ENCODE measurements at regions not wholly inside any gene's neighbourhood (a gene's known extent, or its start where the extent isn't known, plus 50 kb on each side); places are given as distances from the start of the nearest gene placed in this dataset.

DNA sequence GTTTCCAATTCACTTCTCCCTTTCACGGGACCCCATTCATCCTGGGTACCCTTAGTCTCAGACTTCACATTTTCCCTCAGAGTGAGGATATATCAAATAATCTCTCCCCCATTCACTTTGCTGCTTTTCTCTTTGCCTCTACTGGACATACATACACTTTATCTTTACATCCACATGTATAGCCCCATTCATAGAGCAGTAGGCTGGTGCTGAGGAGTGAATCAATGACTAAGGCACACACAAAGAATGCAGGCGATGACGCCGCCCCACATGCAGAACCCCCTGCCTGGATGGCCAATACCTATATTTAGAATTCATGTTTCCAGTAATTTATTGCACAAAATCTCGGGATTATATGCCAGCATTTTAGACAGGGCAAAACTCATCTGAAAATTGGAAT is 554.3 kb upstream of the TENM3 start:
- no peak for DNase-seq

DNA sequence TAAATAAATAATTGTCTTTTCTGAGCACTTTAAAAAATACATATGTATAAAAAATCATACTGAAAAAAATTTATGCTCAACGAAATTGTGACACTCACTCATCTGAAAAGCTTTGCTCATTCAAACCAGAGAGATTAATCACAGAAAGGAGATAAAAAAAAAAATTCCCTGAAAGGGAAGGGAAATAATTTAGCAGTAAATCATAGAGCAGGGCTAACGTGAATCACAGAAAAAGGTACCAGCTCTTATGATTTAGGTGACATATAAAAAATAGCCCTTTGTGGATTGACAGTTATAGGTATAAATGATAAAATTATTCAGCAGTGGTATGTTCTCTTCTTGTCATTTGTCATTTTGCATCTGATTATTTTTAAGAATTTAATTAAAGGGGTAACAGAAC is 552.7 kb upstream of the TENM3 start:
- no peak for DNase-seq

DNA sequence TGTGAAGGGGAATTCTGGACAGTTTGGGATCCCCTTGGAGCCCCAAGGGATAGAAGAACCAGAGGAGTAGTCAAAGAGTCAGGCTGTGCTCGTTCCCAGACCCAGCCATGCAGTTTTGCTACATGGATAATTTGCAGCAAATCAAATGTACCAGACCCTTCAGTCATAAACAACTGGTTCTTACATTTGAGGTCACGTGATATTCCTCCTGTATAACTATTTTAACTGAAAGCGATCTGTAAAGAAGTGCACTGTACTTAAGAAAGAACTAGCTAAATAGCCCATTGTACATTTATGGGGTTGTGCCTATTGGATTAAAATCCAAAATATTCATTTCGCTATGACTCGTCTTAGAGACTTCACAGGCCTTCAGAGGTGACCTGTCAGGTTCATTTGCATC is 550.2 kb upstream of the TENM3 start:
- DNase-seq, result no peak

DNA sequence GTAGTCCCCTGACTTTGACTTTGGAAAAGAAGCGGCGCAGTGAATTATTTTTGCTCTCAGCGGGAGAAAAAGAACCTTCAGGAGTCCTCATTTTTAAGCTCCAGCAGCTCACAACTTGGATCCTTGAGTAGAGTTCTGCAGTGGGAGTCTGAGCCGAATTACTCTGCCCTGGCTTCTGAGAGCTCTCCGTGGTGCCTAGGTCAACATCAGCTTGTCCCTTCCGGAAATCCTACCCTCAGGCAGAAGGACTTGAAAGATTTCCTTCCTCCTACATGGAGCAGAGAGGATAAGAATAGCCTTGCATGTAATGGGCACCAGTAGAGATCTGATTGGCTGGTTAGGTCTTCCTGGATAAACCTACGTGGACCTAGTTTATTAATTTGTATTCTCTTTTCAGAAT is 549.7 kb upstream of the TENM3 start:
- DNase-seq, result no peak

GRCh38 chr4:181698221-181698620 is 545.0 kb upstream of the TENM3 start:
- DNase-seq, result no peak

GRCh38 chr4:181701214-181701613 is 542.0 kb upstream of the TENM3 start:
- no peak for DNase-seq

DNA sequence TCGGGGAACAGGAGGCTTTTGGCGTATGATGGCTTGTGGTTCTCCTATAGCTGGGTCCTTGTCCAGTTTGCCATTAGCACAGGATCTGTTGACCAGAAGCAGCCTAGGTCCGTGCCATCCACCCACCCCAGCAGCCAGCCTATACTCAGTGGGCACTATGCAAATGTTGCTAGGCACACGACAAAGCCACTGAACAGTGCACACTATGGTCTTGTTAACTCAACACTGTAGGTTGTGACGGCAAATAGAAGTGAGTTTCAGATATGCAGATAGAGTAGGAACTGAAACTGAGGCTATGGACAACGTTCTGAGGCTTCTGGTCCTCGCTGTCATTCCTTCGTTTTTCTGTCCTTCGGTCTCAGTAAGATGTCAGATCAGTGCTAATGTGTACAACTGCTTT is 541.3 kb upstream of the TENM3 start:
- DNase-seq, result no peak

- no peak for DNase-seq
Observed at GRCh38 chr4:181702864-181703495, 540.2 kb upstream of the TENM3 start.

DNA sequence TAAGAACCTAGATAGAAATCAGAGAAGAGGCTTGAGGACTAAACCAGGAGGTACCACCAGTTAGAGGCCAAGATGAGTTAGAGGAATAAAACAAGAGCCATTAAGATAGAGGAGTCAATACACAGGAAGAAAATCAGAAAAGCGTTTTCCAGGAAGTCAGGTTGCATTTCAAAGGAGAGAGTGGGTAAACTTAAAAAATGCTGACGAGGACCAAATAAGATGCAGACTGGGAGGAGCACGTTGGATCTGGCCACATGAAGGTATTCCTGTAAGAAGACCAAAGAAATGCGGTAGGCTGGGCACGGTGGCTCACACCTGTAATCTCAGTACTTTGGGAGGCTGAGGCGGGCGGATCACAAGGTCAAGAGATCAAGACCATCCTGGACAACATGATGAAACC is 533.1 kb upstream of the TENM3 start:
- DNase-seq, result no peak

GRCh38 chr4:181711387-181711786 is 531.8 kb upstream of the TENM3 start:
- DNase-seq, result no peak

DNA sequence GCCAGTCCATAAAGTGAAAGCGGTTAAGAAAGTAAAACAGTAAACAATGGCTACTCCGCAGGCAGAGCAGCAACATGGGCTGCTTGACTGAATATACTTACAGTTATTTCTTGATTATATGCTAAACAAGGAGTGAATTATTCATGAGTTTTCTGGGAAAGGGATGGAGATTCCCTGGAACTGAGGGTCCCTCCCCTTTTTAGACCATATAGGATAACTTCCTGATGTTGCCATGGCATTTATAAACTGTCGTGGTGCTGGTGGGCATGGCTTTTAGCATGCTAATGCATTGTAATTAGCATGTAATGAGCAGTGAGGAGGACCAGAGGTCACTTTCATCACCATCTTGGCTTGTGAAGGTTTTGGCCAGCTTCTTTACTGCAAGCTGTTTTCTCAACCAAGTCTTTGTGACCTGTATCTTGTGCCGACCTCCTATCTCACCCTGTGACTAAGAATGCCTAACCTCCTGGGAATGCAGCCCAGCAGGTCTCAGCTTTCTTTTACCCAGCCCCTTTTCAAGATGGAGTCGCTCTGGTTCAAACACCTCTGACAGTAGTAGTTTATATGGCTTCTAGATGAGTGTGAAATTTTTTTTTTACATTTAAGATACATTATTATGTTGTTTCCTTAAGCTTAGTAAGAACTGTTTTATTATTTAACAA is 514.8 kb upstream of the TENM3 start:
- no peak for DNase-seq

DNA sequence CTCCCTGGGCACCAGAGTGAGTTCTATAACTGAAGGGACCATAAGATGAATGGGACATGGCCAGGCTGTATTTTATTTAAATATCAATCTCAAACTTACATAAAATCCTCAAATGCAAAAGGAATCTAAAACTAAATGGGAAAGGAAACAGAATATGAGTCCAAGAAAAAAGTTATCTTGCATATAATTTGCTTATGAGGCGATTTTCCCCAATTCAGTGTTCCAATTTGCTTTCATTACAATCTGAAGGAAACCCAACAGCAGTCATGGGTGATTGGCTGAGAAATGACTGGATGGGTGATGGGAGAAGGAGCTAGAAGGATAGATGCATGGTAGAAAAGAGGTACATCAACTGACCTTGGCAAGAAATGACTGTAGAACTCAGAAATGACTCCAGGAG is 511.3 kb upstream of the TENM3 start:
- no peak for DNase-seq

GRCh38 chr4:181737744-181738143 is 505.5 kb upstream of the TENM3 start:
- no peak for DNase-seq

DNA sequence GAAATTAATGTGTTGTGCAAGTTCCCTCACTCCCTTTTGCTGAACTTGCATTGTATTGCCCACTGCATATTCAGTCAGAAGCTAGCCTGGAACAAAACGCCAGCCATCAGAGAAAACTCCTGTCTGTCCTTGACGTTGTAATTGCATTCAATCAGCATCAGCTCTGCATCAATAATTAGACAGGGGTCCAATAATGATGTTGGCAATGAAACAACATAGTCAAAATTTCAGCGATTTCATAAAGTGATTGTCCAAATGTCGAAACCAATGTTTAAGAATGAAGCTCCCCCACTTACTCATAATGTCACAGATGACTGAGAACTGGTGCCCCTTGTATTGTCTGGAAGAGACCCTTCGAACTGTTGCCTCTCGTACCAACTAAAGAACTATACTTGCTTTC is 504.2 kb upstream of the TENM3 start:
- DNase-seq, result no peak

DNA sequence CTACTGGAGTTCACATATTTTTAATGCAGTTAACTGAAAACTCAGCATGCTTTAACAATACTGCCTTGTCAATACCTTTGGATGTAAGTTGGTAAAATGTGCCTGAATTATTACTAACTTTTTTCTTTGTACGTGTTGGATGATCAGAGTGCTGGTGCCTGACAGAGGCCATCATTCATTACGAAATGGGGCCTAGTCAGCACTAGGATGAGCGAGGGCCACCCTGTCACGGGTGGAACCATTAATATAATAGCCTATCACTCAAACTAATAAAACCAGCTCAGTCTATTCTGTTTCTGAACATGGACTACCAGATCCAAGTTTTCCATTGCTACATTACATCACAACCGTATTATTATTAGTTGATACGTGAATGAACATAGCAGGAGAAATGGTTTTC is 501.7 kb upstream of the TENM3 start:
- no peak for DNase-seq

DNA sequence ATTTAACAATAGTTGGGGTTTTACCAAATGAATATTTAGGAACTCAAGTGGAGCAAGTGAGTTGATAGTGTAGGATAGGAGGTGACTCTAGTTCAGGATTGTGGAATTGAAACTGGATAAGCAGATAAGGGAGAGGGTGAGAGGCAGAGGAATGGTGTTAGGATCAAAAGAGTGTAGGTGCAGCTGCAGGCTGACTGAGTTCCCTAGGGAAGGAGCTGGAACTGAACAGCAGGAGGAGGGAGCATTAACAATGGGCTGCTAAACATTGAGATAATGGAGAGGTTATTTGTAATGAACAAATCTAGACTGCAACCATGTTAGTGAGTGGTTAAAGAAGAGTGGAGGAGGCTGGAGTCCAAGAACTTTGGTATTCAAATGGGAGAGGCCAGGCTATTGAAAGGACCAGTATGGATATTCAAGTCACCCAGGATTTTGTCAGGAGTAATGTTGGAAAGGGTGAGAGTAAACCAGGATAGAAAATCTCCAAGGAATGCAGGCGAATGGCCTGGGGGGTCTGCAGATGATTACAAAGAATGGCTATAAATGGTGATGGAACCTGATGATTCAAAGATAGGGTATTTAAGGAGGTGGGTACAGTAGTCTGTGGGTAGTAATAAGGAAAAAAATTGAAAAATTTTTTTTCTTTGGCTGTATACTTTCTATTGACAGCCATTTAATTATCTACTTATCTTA is 497.1 kb upstream of the TENM3 start:
- DNase-seq, result no peak

DNA sequence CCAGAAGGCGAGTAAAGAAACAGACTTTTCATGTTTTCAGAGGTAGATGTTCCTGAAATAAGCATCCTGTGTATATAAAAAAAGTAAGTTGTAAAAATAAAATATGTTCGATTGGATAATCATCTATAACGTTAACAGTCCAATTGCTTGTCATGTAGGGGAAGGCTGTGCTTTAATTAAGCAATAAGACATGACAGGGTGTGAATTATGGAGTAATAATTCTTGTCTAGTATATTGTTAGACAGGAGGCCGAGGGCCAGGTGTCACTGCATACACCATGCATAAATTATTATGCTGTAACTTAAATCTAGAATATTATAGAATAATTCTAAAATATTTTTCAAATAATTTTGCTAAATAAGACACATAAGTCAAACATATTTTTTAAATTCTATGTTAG is 494.6 kb upstream of the TENM3 start:
- no peak for DNase-seq

DNA sequence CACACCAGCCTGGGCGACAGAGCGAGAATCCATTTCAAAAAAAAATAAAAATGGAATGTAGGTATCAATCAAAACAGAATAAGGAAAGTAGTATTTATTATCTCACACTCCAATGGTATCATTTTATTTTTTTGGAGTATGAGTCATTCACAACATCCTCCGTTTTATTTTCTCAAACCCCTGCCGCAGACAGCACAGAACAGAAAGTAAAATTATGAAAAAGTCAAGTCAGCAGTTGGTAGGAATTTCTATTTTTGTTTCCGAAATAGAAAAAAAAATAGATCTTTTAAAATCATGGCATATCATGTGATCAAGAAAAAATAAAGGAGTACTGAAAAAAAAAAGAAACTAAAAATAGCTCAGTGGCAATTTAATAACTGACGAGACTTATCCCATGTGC is 490.7 kb upstream of the TENM3 start:
- no peak for DNase-seq

- DNase-seq, result no peak
Observed at GRCh38 chr4:181753207-181753606, 490.0 kb upstream of the TENM3 start.

GRCh38 chr4:181755846-181756245 is 487.4 kb upstream of the TENM3 start:
- DNase-seq, result no peak

DNA sequence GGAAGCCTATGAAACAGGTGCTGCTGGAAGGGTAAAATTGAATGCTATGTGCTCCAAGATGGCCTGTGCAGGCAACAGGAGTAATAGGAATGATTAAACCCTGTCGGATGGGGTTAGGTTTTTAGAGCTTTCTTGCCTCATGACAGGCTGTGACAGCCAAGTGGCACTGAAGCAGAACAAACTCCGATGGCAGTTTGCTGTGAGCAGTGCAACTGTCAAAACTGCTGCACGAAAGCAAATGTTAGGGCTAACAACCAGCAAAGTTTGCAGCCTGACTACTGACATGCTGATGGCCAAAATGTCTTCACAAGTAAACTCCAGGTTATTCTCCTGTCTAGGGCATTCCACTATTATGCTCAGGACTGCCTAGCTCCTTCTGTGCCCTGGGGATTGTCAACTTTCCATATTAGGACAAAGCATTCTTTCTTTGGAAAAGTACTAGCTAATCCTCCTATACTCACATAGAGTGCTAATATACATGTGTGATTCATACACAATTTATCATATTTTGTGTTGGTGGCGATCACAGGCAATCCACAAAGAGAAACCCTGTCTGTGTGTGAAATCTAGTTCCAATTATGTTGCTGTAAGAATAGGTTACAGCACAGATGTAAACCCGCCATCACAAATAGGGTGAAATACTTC is 486.6 kb upstream of the TENM3 start:
- DNase-seq, result no peak

DNA sequence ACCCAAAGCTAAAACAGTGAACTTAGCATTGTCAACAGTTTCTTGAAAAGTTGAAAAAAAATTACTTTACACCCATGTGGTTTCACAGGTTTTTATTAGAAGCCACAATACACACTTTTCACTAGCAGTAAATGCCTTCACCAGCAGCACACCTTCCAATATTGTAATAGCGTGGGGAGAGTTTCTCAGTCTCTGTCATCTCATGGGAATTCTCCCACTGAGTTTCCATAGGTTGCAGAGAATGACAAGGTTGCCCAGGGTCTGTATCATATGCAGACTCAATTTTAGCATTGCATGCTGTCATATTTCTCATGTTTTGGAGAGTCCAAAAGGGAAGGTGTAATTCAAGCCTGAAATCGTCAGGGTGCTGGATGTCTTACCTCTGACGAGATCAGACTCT is 486.1 kb upstream of the TENM3 start:
- DNase-seq, result no peak

DNA sequence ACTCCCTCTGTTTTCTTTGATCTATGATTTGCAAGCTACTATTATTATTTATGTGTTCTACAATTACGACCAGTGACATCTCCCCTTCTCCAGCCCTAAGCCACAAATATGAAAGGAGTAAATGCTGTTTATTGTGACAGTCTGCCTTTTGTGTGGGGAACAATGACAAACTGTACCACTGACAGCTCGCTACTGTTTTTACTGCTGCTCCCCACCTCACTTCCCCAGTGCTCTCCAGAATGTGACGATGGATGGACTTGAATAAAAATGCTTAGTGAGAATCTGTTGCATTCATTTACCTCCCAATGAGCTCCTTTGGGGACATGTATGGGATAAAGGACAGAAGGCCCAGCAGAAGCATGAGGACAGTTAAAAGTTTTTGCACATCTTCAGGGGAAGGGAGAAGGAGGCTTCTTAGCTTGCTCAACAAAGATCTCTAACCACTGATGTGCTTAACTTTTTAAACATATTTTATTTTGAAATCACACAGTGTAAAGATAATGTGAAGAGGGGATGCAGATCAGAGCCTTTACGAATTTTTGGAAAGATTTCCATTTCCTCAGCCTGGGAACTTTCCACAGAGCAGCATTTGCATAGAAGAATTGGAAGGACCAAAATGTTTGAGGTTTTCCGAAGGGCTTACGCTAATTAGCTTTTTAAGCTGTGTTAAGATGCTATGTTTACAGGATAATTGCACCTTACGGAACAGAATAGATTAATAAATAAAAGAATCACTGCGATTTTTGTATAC is 485.1 kb upstream of the TENM3 start:
- DNase-seq, result no peak

All from CD4-positive, alpha-beta T cell treated with Interferon gamma for 1 hour (primary cell).